HCT116 (cell line): ENCODE measurements at regions not wholly inside any gene's neighbourhood (a gene's known extent, or its start where the extent isn't known, plus 50 kb on each side); places are given as distances from the start of the nearest gene placed in this dataset.

Experiments used
- ATAC-seq: fragments of 200-7000 bp; cut with Tn5 transposase; 2 replicates; pipeline ENCODE4 v1.9.1; 2020; ENCODE audit warnings: mild to moderate bottlenecking, moderate library complexity
- BruUV-seq: library from RNA; stranded (reverse); fragments of 400-500 nt; replicated peaks from 2 replicates; lab custom pipeline; 2021; lab: Mats Ljungman, UMichigan
- CTCF ChIA-PET: fragments of 300-600 bp; sonication (Branson Sonifier 250); formaldehyde crosslinking; loops from one replicate; lab custom pipeline; 2021; ENCODE audit warnings: antibody characterized with exemption; lab: Charles Lee
- POLR2A ChIA-PET: fragments of 300-600, 350-600 bp; sonication (Branson Sonifier 250); formaldehyde crosslinking; loops from one replicate; lab custom pipeline; 2021; ENCODE audit warnings: antibody characterized with exemption; lab: Charles Lee
- RAD21 ChIA-PET, 2 experiments: fragments of 300-600 bp; sonication (Branson Sonifier 250); formaldehyde crosslinking; loops; one replicate each; lab custom pipeline; 2023; ENCODE audit warnings: low total read pairs in 2 of 2; ENCODE audit not compliant: uncharacterized antibody in 2 of 2, unreplicated experiment in 2 of 2, low non-redundant PET in 1 of 2; lab: Charles Lee
- DNase-seq: peaks from one replicate; pipeline ENCODE4 v3.0.0-alpha.2; 2010; ENCODE audit warnings: low read depth, low spot score
- H2AFZ ChIP-seq: fragments of 200-600 bp; shearing (Covaris generic), sonication (generic); 2 replicates; pipeline ENCODE4 v1.6.1; 2017; ENCODE audit warnings: low read depth, mixed run types, mixed read lengths, antibody characterized with exemption, low read length; ENCODE audit not compliant: poor library complexity, severe bottlenecking
- H3K27ac ChIP-seq: 2 replicates; pipeline ENCODE4 v1.5.1; 2012; ENCODE audit warnings: low read depth, low read length
- H3K27me3 ChIP-seq: fragments of 200-600 bp; sonication (generic); 2 replicates; pipeline ENCODE4 v1.6.1; 2016; ENCODE audit warnings: mixed run types, low read length, mixed read lengths; ENCODE audit not compliant: insufficient read depth
- H3K36me3 ChIP-seq, 2 experiments: fragments of 200-500 bp in 1 of 2; fragments of 200-600 bp in 1 of 2; sonication (Bioruptor generic) in 1 of 2; sonication (generic) in 1 of 2; 2 replicates each; pipeline versions ENCODE4 v1.5.1 to v1.6.1; 2014 to 2016; ENCODE audit warnings: low read length in 2 of 2, inconsistent platforms in 1 of 2, mixed read lengths in 1 of 2, mixed run types in 1 of 2; ENCODE audit not compliant: insufficient read depth in 2 of 2, control insufficient read depth in 1 of 2
- H3K4me1 ChIP-seq, 2 experiments: fragments of 200-600 bp in 1 of 2; sonication (generic) in 1 of 2; 2 replicates each; pipeline versions ENCODE4 v1.5.1 to v1.6.1; 2012 to 2017; ENCODE audit warnings: low read length in 2 of 2, inconsistent platforms in 1 of 2, mild to moderate bottlenecking in 1 of 2, mixed read lengths in 1 of 2, mixed run types in 1 of 2, moderate library complexity in 1 of 2; ENCODE audit not compliant: insufficient read depth in 2 of 2, control insufficient read depth in 1 of 2
- H3K4me2 ChIP-seq: fragments of 200-600 bp; sonication (generic); 2 replicates; pipeline ENCODE4 v1.6.1; 2017; ENCODE audit warnings: mixed run types, low read length, mixed read lengths
- H3K4me3 ChIP-seq, 2 experiments: fragments of 200-600 bp in 1 of 2; sonication (generic) in 1 of 2; replicated peaks in 1 of 2; 2 replicates each; pipeline ENCODE4 v1.5.1; 2011 to 2016; ENCODE audit warnings: low read length in 2 of 2, control low read depth in 1 of 2, low read depth in 1 of 2, mild to moderate bottlenecking in 1 of 2, mixed read lengths in 1 of 2, mixed run types in 1 of 2
- H3K79me2 ChIP-seq: fragments of 200-600 bp; sonication (generic); 2 replicates; pipeline ENCODE4 v1.6.1; 2017; ENCODE audit warnings: mild to moderate bottlenecking, mixed run types, low read length, moderate library complexity, mixed read lengths; ENCODE audit not compliant: insufficient read depth
- H3K9ac ChIP-seq: fragments of 200-600 bp; sonication (generic); 2 replicates; pipeline ENCODE4 v1.6.1; 2016; ENCODE audit warnings: low read length, mixed read lengths
- H3K9me2 ChIP-seq: fragments of 200-600 bp; sonication (generic), shearing (Covaris generic); 2 replicates; pipeline ENCODE4 v1.6.1; 2017; ENCODE audit warnings: mixed run types, mild to moderate bottlenecking, moderate library complexity; ENCODE audit not compliant: insufficient read depth
- H3K9me3 ChIP-seq, 2 experiments: fragments of 200-500 bp in 1 of 2; fragments of 200-600 bp in 1 of 2; sonication (Bioruptor generic) in 1 of 2; sonication (generic) in 1 of 2; 2 replicates each; pipeline ENCODE4 v1.6.1; 2014 to 2017; ENCODE audit warnings: low read length in 2 of 2, mixed read lengths in 2 of 2, inconsistent platforms in 1 of 2, low read depth in 1 of 2, mild to moderate bottlenecking in 1 of 2, mixed run types in 1 of 2, moderate library complexity in 1 of 2; ENCODE audit not compliant: control insufficient read depth in 1 of 2, insufficient read depth in 1 of 2
- H4K20me1 ChIP-seq: fragments of 200-600 bp; sonication (generic), shearing (Covaris generic); 2 replicates; pipeline ENCODE4 v1.6.1; 2017; ENCODE audit warnings: mixed run types, mild to moderate bottlenecking, moderate library complexity; ENCODE audit not compliant: insufficient read depth
- EGR1 ChIP-seq: IDR thresholded peaks from 2 replicates; pipeline ENCODE4 v1.6.1; 2012; ENCODE audit warnings: low read depth
- ELF1 ChIP-seq: IDR thresholded peaks from 2 replicates; pipeline ENCODE4 v1.6.1; 2012; ENCODE audit warnings: low read depth, borderline replicate concordance
- EZH2 ChIP-seq: fragments of 200-600 bp; sonication (generic); IDR thresholded peaks from 2 replicates; pipeline ENCODE4 v1.6.1; 2017; ENCODE audit warnings: antibody characterized with exemption, mixed run types
- EZH2phosphoT487 ChIP-seq: fragments of 200-600 bp; IDR thresholded peaks from 2 replicates; pipeline ENCODE4 v1.6.1; 2018; ENCODE audit warnings: antibody characterized with exemption, borderline replicate concordance
- FOSL1 ChIP-seq: IDR thresholded peaks from 2 replicates; pipeline ENCODE4 v1.6.1; 2012; ENCODE audit warnings: low read depth
- JUND ChIP-seq: IDR thresholded peaks from 2 replicates; pipeline ENCODE4 v1.6.1; 2012
- POLR2A ChIP-seq: IDR thresholded peaks from 2 replicates; pipeline ENCODE4 v1.7.0; 2011; ENCODE audit warnings: borderline replicate concordance; ENCODE audit not compliant: insufficient read depth, insufficient read length; ENCODE audit errors: extremely low read depth
- POLR2AphosphoS5 ChIP-seq: IDR thresholded peaks from 2 replicates; pipeline ENCODE4 v1.6.1; 2011; ENCODE audit warnings: mild to moderate bottlenecking, low read depth, low read length, moderate library complexity
- RAD21 ChIP-seq: IDR thresholded peaks from 2 replicates; pipeline ENCODE4 v1.6.1; 2012; ENCODE audit warnings: low read depth, mild to moderate bottlenecking
- SIN3A ChIP-seq: IDR thresholded peaks from 2 replicates; pipeline ENCODE4 v1.6.1; 2012; ENCODE audit warnings: low read depth
- SP1 ChIP-seq: IDR thresholded peaks from 2 replicates; pipeline ENCODE4 v1.6.1; 2012; ENCODE audit warnings: low read depth
- SRF ChIP-seq: IDR thresholded peaks from 2 replicates; pipeline ENCODE4 v1.6.1; 2012; ENCODE audit warnings: low read depth
- TCF7L2 ChIP-seq: IDR thresholded peaks from 2 replicates; pipeline ENCODE4 v1.7.0; 2011; ENCODE audit warnings: borderline replicate concordance, inconsistent platforms; ENCODE audit not compliant: insufficient read depth, insufficient read length; ENCODE audit errors: extremely low read depth
- ZFX ChIP-seq: fragments of 450-650 bp; IDR thresholded peaks from 2 replicates; pipeline ENCODE4 v1.6.1; 2017
- ZNF274 ChIP-seq: fragments of 200-500 bp; sonication (Bioruptor generic); IDR thresholded peaks from 2 replicates; pipeline ENCODE4 v1.6.1; 2014; ENCODE audit warnings: mild to moderate bottlenecking, low read depth, low read length, inconsistent platforms
- intact Hi-C: fragments of 100-400 bp; cut with micrococcal nuclease; formaldehyde crosslinking; loops from 2 replicates; pipeline ENCODE4 v1.10.0; 2022
- TF ChIP-seq, protein P1 (sequence below): IDR thresholded peaks from 2 replicates; pipeline ENCODE4 v1.6.1; 2011; ENCODE audit warnings: mild to moderate bottlenecking, low read length, moderate library complexity; ENCODE audit not compliant: insufficient replicate concordance; ENCODE audit errors: extremely low read depth
- TF ChIP-seq, protein P2 (sequence below): IDR thresholded peaks from 2 replicates; pipeline ENCODE4 v1.6.1; 2012; ENCODE audit warnings: low read depth
- TF ChIP-seq, protein P3 (sequence below): IDR thresholded peaks from 2 replicates; pipeline ENCODE4 v1.6.1; 2012

DNA sequence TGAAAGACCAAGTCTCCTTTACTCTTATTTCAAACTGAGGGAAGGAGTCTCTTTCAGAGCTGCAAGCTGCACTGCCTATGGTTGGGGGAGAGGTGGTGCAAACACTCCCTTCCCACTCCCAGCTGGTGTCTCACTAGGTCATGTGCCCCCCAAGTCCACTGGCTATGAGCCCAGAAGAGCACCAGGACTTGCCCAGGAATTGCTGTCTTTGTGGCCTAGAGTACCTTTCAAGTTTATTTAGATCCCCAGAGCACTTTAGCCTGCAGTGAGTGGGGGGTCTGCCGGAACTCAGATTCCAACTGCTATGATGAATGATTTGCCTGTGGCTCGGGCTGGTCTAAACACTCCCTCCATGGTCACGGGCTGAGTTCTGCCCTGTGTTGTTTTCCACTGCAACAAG is 192.6 kb upstream of the CITED2 start:
- H3K4me1 ChIP-seq, result peaks cover 16 to 33% of the 10 kb centered on the region in 2 experiments
- H3K27ac ChIP-seq, result no peak overlapping the region
- no peaks in the 10 kb centered on the region for H3K9me3 ChIP-seq
- TF ChIP-seq EGR1, result no peak
- no peak for TF ChIP-seq SP1
- TF ChIP-seq FOSL1, result no peak
- TF ChIP-seq SRF, result no peak
- no peak for TF ChIP-seq ZNF274
- TF ChIP-seq TCF7L2, result no peak
- TF ChIP-seq ELF1, result no peak
- no peak for TF ChIP-seq RAD21
- TF ChIP-seq ZFX, result no peak
- no peak for TF ChIP-seq POLR2AphosphoS5
- no peak for TF ChIP-seq EZH2phosphoT487
- TF ChIP-seq, protein P1, sequence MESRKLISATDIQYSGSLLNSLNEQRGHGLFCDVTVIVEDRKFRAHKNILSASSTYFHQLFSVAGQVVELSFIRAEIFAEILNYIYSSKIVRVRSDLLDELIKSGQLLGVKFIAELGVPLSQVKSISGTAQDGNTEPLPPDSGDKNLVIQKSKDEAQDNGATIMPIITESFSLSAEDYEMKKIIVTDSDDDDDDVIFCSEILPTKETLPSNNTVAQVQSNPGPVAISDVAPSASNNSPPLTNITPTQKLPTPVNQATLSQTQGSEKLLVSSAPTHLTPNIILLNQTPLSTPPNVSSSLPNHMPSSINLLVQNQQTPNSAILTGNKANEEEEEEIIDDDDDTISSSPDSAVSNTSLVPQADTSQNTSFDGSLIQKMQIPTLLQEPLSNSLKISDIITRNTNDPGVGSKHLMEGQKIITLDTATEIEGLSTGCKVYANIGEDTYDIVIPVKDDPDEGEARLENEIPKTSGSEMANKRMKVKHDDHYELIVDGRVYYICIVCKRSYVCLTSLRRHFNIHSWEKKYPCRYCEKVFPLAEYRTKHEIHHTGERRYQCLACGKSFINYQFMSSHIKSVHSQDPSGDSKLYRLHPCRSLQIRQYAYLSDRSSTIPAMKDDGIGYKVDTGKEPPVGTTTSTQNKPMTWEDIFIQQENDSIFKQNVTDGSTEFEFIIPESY, result no peak
- no peak for TF ChIP-seq JUND
- TF ChIP-seq POLR2A, result no peak
- TF ChIP-seq, protein P2, sequence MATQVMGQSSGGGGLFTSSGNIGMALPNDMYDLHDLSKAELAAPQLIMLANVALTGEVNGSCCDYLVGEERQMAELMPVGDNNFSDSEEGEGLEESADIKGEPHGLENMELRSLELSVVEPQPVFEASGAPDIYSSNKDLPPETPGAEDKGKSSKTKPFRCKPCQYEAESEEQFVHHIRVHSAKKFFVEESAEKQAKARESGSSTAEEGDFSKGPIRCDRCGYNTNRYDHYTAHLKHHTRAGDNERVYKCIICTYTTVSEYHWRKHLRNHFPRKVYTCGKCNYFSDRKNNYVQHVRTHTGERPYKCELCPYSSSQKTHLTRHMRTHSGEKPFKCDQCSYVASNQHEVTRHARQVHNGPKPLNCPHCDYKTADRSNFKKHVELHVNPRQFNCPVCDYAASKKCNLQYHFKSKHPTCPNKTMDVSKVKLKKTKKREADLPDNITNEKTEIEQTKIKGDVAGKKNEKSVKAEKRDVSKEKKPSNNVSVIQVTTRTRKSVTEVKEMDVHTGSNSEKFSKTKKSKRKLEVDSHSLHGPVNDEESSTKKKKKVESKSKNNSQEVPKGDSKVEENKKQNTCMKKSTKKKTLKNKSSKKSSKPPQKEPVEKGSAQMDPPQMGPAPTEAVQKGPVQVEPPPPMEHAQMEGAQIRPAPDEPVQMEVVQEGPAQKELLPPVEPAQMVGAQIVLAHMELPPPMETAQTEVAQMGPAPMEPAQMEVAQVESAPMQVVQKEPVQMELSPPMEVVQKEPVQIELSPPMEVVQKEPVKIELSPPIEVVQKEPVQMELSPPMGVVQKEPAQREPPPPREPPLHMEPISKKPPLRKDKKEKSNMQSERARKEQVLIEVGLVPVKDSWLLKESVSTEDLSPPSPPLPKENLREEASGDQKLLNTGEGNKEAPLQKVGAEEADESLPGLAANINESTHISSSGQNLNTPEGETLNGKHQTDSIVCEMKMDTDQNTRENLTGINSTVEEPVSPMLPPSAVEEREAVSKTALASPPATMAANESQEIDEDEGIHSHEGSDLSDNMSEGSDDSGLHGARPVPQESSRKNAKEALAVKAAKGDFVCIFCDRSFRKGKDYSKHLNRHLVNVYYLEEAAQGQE, result no peak
- no peak for TF ChIP-seq EZH2
- no peak for TF ChIP-seq SIN3A
- TF ChIP-seq, protein P3, sequence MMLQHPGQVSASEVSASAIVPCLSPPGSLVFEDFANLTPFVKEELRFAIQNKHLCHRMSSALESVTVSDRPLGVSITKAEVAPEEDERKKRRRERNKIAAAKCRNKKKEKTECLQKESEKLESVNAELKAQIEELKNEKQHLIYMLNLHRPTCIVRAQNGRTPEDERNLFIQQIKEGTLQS, result no peak
- no peak overlapping the region for H3K4me2 ChIP-seq
- H3K4me3 ChIP-seq, result no peak overlapping the region
- no peak overlapping the region for H3K9ac ChIP-seq
- no peak for ATAC-seq
- H3K27me3 ChIP-seq, result no peaks in the 10 kb centered on the region
- no peak overlapping the region for H2AFZ ChIP-seq
- ChIA-PET POLR2A (no interaction called here), RAD21 (no interaction called here), CTCF (no interaction called here)
- H3K36me3 ChIP-seq, result no peaks in the 10 kb centered on the region
- BruUV-seq, result no TSS peak
- no peak for DNase-seq
- H3K9me2 ChIP-seq, result no peaks in the 10 kb centered on the region
- intact Hi-C loops, result no loop called here
- H3K79me2 ChIP-seq, result no peaks in the 10 kb centered on the region
- no peaks in the 10 kb centered on the region for H4K20me1 ChIP-seq
